IPS-18c (cell line): ENCODE measurements at regions not wholly inside any gene's neighbourhood (a gene's known extent, or its start where the extent isn't known, plus 50 kb on each side); places are given as distances from the start of the nearest gene placed in this dataset.

ENCODE experiments used
- H3K4me3 ChIP-seq: 2 replicates; pipeline ENCODE4 v1.7.0; 2013; ENCODE audit warnings: low read depth, mild to moderate bottlenecking, low read length, moderate library complexity; ENCODE audit not compliant: insufficient read depth
- H3K9me3 ChIP-seq: one replicate; pipeline ENCODE4 v1.6.1; 2013; ENCODE audit warnings: mild to moderate bottlenecking, low read length, moderate library complexity; ENCODE audit not compliant: control insufficient read depth, insufficient read depth

- Histone ChIP-seq H3K4me3 (no peak overlapping the region), H3K9me3 (peaks cover 2% of the 10 kb centered on the region)
Observed at GRCh38 chr2:8224347-8225190, 457.3 kb upstream of the ID2 start.

GRCh38 chr2:8225266-8225665 lies 456.6 kb upstream of the ID2 start:
- Histone ChIP-seq H3K4me3 (no peak overlapping the region), H3K9me3 (peaks cover 2% of the 10 kb centered on the region)

- H3K4me3 ChIP-seq, result no peak overlapping the region
- H3K9me3 ChIP-seq, result peaks cover 2% of the 10 kb centered on the region
Observed at GRCh38 chr2:8225798-8226197, 456.1 kb upstream of the ID2 start.

GRCh38 chr2:8229546-8229986 lies 452.3 kb upstream of the ID2 start:
- no peak overlapping the region for H3K4me3 ChIP-seq

GRCh38 chr2:8230466-8230865 lies 451.4 kb upstream of the ID2 start:
- Histone ChIP-seq H3K4me3 (no peak overlapping the region), H3K9me3 (no peaks in the 10 kb centered on the region)

More at GRCh38 chr2:8229546-8229986, 452.3 kb upstream of the ID2 start:
- no peaks in the 10 kb centered on the region for H3K9me3 ChIP-seq

- no peak overlapping the region for H3K4me3 ChIP-seq
Observed at GRCh38 chr2:8231902-8232301, 450.0 kb upstream of the ID2 start.

GRCh38 chr2:8232871-8233270 lies 449.0 kb upstream of the ID2 start:
- Histone ChIP-seq H3K4me3 (no peak overlapping the region), H3K9me3 (no peaks in the 10 kb centered on the region)

More at GRCh38 chr2:8231902-8232301, 450.0 kb upstream of the ID2 start:
- H3K9me3 ChIP-seq, result no peaks in the 10 kb centered on the region

GRCh38 chr2:8234253-8234652 lies 447.6 kb upstream of the ID2 start:
- no peak overlapping the region for H3K4me3 ChIP-seq
- no peaks in the 10 kb centered on the region for H3K9me3 ChIP-seq

GRCh38 chr2:8234757-8235374 lies 447.0 kb upstream of the ID2 start:
- no peaks in the 10 kb centered on the region for H3K9me3 ChIP-seq

GRCh38 chr2:8235419-8235818 lies 446.4 kb upstream of the ID2 start:
- no peak overlapping the region for H3K4me3 ChIP-seq
- no peaks in the 10 kb centered on the region for H3K9me3 ChIP-seq

More at GRCh38 chr2:8234757-8235374, 447.0 kb upstream of the ID2 start:
- H3K4me3 ChIP-seq, result no peak overlapping the region

- no peak overlapping the region for H3K4me3 ChIP-seq
- H3K9me3 ChIP-seq, result no peaks in the 10 kb centered on the region
Observed at GRCh38 chr2:8236391-8236790, 445.5 kb upstream of the ID2 start.

GRCh38 chr2:8238521-8239230 lies 443.2 kb upstream of the ID2 start:
- H3K4me3 ChIP-seq, result no peak overlapping the region
- H3K9me3 ChIP-seq, result no peaks in the 10 kb centered on the region

- Histone ChIP-seq H3K4me3 (no peak overlapping the region), H3K9me3 (no peaks in the 10 kb centered on the region)
Observed at GRCh38 chr2:8239531-8240088, 442.2 kb upstream of the ID2 start.

GRCh38 chr2:8241317-8241716 lies 440.5 kb upstream of the ID2 start:
- H3K4me3 ChIP-seq, result no peak overlapping the region
- no peaks in the 10 kb centered on the region for H3K9me3 ChIP-seq

GRCh38 chr2:8242739-8243138 lies 439.1 kb upstream of the ID2 start:
- H3K4me3 ChIP-seq, result no peak overlapping the region
- no peaks in the 10 kb centered on the region for H3K9me3 ChIP-seq

GRCh38 chr2:8243748-8244400 lies 438.0 kb upstream of the ID2 start:
- Histone ChIP-seq H3K9me3 (no peaks in the 10 kb centered on the region), H3K4me3 (no peak overlapping the region)

- Histone ChIP-seq H3K4me3 (no peak overlapping the region), H3K9me3 (no peaks in the 10 kb centered on the region)
Observed at GRCh38 chr2:8244639-8245038, 437.2 kb upstream of the ID2 start.
